Liver (tissue), 8 donors: ENCODE measurements at regions not wholly inside any gene's neighbourhood (a gene's known extent, or its start where the extent isn't known, plus 50 kb on each side); places are given as distances from the start of the nearest gene placed in this dataset.

Experiments
- DNase-seq: peaks from one replicate; pipeline ENCODE4 v3.0.0-alpha.2; 2017; ENCODE audit warnings: low spot score
- H3K27ac ChIP-seq, 2 donors: one replicate each; pipeline ENCODE4 v1.7.0; 2013; ENCODE audit warnings: inconsistent platforms in 2 of 2, low read length in 2 of 2, control low read depth in 1 of 2, low read depth in 1 of 2, mild to moderate bottlenecking in 1 of 2
- H3K27me3 ChIP-seq, 4 donors: one replicate each; pipeline versions ENCODE4 v1.6.1 to v1.7.0; 2013; ENCODE audit warnings: low read length in 3 of 4, inconsistent platforms in 1 of 4, mild to moderate bottlenecking in 1 of 4, moderate library complexity in 1 of 4; ENCODE audit not compliant: control insufficient read depth in 4 of 4, insufficient read depth in 4 of 4
- H3K36me3 ChIP-seq, 4 donors: one replicate each; pipeline versions ENCODE4 v1.6.1 to v1.7.0; 2013; ENCODE audit warnings: low read length in 3 of 4, mild to moderate bottlenecking in 3 of 4, low read depth in 1 of 4, moderate library complexity in 1 of 4; ENCODE audit not compliant: control insufficient read depth in 4 of 4, insufficient read depth in 3 of 4
- H3K4me1 ChIP-seq, 4 donors: one replicate each; pipeline versions ENCODE4 v1.6.1 to v1.7.0; 2013; ENCODE audit warnings: low read length in 3 of 4, mild to moderate bottlenecking in 3 of 4, moderate library complexity in 1 of 4; ENCODE audit not compliant: control insufficient read depth in 4 of 4, insufficient read depth in 4 of 4
- H3K4me3 ChIP-seq, 3 donors: one replicate each; pipeline versions ENCODE4 v1.6.1 to v1.7.0; 2013; ENCODE audit warnings: low read length in 3 of 3, control low read depth in 1 of 3, low read depth in 1 of 3, mild to moderate bottlenecking in 1 of 3
- H3K9ac ChIP-seq, 2 donors: one replicate each; pipeline ENCODE4 v1.7.0; 2013; ENCODE audit warnings: low read length in 2 of 2, mild to moderate bottlenecking in 2 of 2, moderate library complexity in 2 of 2, control low read depth in 1 of 2, low read depth in 1 of 2
- H3K9me3 ChIP-seq, 4 donors: one replicate each; pipeline versions ENCODE4 v1.6.1 to v1.7.0; 2013; ENCODE audit warnings: low read length in 3 of 4; ENCODE audit not compliant: control insufficient read depth in 4 of 4
- EGR1 ChIP-seq, 2 donors: IDR thresholded peaks; 2 replicates each; pipeline ENCODE4 v1.6.1; 2016 to 2018; ENCODE audit warnings: antibody characterized with exemption in 2 of 2, low read depth in 2 of 2
- FOXA1 ChIP-seq: IDR thresholded peaks from 2 replicates; pipeline ENCODE4 v1.6.1; 2016; ENCODE audit warnings: antibody characterized with exemption
- FOXA2 ChIP-seq: IDR thresholded peaks from 2 replicates; pipeline ENCODE4 v1.6.1; 2016; ENCODE audit warnings: antibody characterized with exemption
- GABPA ChIP-seq, 2 donors: IDR thresholded peaks in 1 of 2; conservative IDR thresholded peaks in 1 of 2; 2 replicates each; pipeline ENCODE4 v1.6.1; 2016; ENCODE audit warnings: antibody characterized with exemption in 2 of 2, mild to moderate bottlenecking in 1 of 2, moderate library complexity in 1 of 2
- HNF4A ChIP-seq, 2 donors: conservative IDR thresholded peaks; 2 replicates each; pipeline ENCODE4 v1.6.1; 2016; ENCODE audit warnings: antibody characterized with exemption in 2 of 2, mild to moderate bottlenecking in 2 of 2
- HNF4G ChIP-seq: IDR thresholded peaks from 2 replicates; pipeline ENCODE4 v1.6.1; 2016; ENCODE audit warnings: antibody characterized with exemption
- JUND ChIP-seq, 2 donors: IDR thresholded peaks; 2 replicates each; pipeline ENCODE4 v1.6.1; 2016; ENCODE audit warnings: antibody characterized with exemption in 2 of 2
- MAX ChIP-seq: IDR thresholded peaks from 2 replicates; pipeline ENCODE4 v1.6.1; 2016; ENCODE audit warnings: antibody characterized with exemption
- NR2F2 ChIP-seq: IDR thresholded peaks from 2 replicates; pipeline ENCODE4 v1.6.1; 2016; ENCODE audit warnings: antibody characterized with exemption
- RAD21 ChIP-seq, 2 donors: IDR thresholded peaks; 2 replicates each; pipeline ENCODE4 v1.6.1; 2016; ENCODE audit warnings: antibody characterized with exemption in 2 of 2, mild to moderate bottlenecking in 2 of 2
- RXRA ChIP-seq, 2 donors: IDR thresholded peaks; 2 replicates each; pipeline ENCODE4 v1.6.1; 2017 to 2018; ENCODE audit warnings: antibody characterized with exemption in 2 of 2, mild to moderate bottlenecking in 1 of 2
- SP1 ChIP-seq: IDR thresholded peaks from 2 replicates; pipeline ENCODE4 v1.6.1; 2018; ENCODE audit warnings: antibody characterized with exemption, mild to moderate bottlenecking
- TAF1 ChIP-seq: conservative IDR thresholded peaks from 2 replicates; pipeline ENCODE4 v1.6.1; 2016; ENCODE audit warnings: antibody characterized with exemption, mild to moderate bottlenecking
- YY1 ChIP-seq: IDR thresholded peaks from 2 replicates; pipeline ENCODE4 v1.6.1; 2016; ENCODE audit warnings: antibody characterized with exemption, mild to moderate bottlenecking
- WGBS: extraction: QIAGEN DNeasy Blood & Tissue Kit; methylation state at CpG from one replicate; pipeline ENCODE4 v1.1.7; 2013; 5-methylcytosine and 5-hydroxymethylcytosine counted together
- TF ChIP-seq, protein P1 (sequence below): IDR thresholded peaks from 2 replicates; pipeline ENCODE4 v1.6.1; 2016; ENCODE audit warnings: antibody characterized with exemption, mild to moderate bottlenecking
- TF ChIP-seq, protein P2 (sequence below): fragments of 150-350 bp; IDR thresholded peaks from 2 replicates; pipeline ENCODE4 v1.5.1; 2017; ENCODE audit warnings: improper control_type of control experiment, low read depth, low read length; ENCODE audit not compliant: missing input control
- TF ChIP-seq, protein P3 (sequence below): IDR thresholded peaks from 2 replicates; pipeline ENCODE4 v1.6.1; 2016; ENCODE audit warnings: antibody characterized with exemption
- donor health status: healthy.
- donor health status: healthy.
- donor health status: healthy.
- donor health status: healthy.
- donor health status: healthy.

GRCh38 chr5:3336666-3337065 is 259.0 kb upstream of the IRX1 start (continued):
- TF ChIP-seq, protein P1, sequence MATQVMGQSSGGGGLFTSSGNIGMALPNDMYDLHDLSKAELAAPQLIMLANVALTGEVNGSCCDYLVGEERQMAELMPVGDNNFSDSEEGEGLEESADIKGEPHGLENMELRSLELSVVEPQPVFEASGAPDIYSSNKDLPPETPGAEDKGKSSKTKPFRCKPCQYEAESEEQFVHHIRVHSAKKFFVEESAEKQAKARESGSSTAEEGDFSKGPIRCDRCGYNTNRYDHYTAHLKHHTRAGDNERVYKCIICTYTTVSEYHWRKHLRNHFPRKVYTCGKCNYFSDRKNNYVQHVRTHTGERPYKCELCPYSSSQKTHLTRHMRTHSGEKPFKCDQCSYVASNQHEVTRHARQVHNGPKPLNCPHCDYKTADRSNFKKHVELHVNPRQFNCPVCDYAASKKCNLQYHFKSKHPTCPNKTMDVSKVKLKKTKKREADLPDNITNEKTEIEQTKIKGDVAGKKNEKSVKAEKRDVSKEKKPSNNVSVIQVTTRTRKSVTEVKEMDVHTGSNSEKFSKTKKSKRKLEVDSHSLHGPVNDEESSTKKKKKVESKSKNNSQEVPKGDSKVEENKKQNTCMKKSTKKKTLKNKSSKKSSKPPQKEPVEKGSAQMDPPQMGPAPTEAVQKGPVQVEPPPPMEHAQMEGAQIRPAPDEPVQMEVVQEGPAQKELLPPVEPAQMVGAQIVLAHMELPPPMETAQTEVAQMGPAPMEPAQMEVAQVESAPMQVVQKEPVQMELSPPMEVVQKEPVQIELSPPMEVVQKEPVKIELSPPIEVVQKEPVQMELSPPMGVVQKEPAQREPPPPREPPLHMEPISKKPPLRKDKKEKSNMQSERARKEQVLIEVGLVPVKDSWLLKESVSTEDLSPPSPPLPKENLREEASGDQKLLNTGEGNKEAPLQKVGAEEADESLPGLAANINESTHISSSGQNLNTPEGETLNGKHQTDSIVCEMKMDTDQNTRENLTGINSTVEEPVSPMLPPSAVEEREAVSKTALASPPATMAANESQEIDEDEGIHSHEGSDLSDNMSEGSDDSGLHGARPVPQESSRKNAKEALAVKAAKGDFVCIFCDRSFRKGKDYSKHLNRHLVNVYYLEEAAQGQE = no peak

DNA sequence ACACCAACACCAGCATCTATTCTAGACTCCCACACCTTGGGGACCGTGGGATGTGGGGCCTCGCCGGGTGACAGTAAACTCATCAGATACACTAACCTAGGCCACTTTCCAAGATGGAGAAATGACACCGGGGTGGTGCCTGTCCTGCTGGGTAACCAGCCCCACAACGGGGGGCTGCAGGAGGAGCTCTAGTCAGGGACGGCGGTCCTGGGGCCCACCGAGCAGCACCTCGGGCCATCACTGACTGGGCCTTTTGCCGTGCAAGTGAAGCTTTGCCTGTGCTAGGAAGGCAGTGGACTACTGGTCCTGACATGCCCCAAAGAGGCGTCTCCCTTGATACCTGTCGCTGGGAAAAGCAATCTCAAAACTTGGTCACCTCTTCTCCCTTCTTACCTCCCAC is 260.3 kb upstream of the IRX1 start:
- DNase-seq = no peak
- H3K4me3 ChIP-seq = no peak overlapping the region
- no peak overlapping the region for H3K27ac ChIP-seq
- no peaks in the 10 kb centered on the region for H3K36me3 ChIP-seq
- 80% methylated on average over 12 of the region's 12 CpGs for WGBS
- no peak overlapping the region for H3K9ac ChIP-seq
- H3K4me1 ChIP-seq = no peaks in the 10 kb centered on the region
- TF ChIP-seq RAD21 (IDR thresholded peaks at IDR 0.05) (no peak), SP1 (no peak), GABPA (IDR thresholded peaks at IDR 0.05 in 1 of 2, conservative IDR thresholded peaks at IDR 0.05 in 1 of 2) (no peak), YY1 (no peak), JUND (IDR thresholded peaks at IDR 0.05) (no peak)
- TF ChIP-seq, protein P2, sequence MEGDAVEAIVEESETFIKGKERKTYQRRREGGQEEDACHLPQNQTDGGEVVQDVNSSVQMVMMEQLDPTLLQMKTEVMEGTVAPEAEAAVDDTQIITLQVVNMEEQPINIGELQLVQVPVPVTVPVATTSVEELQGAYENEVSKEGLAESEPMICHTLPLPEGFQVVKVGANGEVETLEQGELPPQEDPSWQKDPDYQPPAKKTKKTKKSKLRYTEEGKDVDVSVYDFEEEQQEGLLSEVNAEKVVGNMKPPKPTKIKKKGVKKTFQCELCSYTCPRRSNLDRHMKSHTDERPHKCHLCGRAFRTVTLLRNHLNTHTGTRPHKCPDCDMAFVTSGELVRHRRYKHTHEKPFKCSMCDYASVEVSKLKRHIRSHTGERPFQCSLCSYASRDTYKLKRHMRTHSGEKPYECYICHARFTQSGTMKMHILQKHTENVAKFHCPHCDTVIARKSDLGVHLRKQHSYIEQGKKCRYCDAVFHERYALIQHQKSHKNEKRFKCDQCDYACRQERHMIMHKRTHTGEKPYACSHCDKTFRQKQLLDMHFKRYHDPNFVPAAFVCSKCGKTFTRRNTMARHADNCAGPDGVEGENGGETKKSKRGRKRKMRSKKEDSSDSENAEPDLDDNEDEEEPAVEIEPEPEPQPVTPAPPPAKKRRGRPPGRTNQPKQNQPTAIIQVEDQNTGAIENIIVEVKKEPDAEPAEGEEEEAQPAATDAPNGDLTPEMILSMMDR = no peak
- TF ChIP-seq, protein P3, sequence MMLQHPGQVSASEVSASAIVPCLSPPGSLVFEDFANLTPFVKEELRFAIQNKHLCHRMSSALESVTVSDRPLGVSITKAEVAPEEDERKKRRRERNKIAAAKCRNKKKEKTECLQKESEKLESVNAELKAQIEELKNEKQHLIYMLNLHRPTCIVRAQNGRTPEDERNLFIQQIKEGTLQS = no peak
- H3K27me3 ChIP-seq = no peaks in the 10 kb centered on the region
- no peaks in the 10 kb centered on the region for H3K9me3 ChIP-seq

- H3K36me3 ChIP-seq = no peaks in the 10 kb centered on the region
- no peak overlapping the region for H3K4me3 ChIP-seq
- 75% methylated on average over 8 of the region's 8 CpGs for WGBS
- H3K27me3 ChIP-seq = no peaks in the 10 kb centered on the region
- no peaks in the 10 kb centered on the region for H3K4me1 ChIP-seq
- DNase-seq = no peak
- no peak overlapping the region for H3K27ac ChIP-seq
- H3K9ac ChIP-seq = no peak overlapping the region
- H3K9me3 ChIP-seq = no peaks in the 10 kb centered on the region
- TF ChIP-seq SP1 (no peak), FOXA2 (no peak), MAX (no peak), YY1 (no peak), NR2F2 (no peak), EGR1 (IDR thresholded peaks at IDR 0.05; ENCODE audit: low read depth in 2 of 2) (no peak), JUND (IDR thresholded peaks at IDR 0.05) (no peak), HNF4A (conservative IDR thresholded peaks at IDR 0.05) (no peak), TAF1 (no peak), FOXA1 (no peak), HNF4G (no peak), RXRA (IDR thresholded peaks at IDR 0.05) (no peak), RAD21 (IDR thresholded peaks at IDR 0.05) (no peak), GABPA (IDR thresholded peaks at IDR 0.05 in 1 of 2, conservative IDR thresholded peaks at IDR 0.05 in 1 of 2) (no peak)
- TF ChIP-seq, protein P2 = no peak
- TF ChIP-seq, protein P3 = no peak
- TF ChIP-seq, protein P1 = no peak
Observed at GRCh38 chr5:3333836-3334235, 261.8 kb upstream of the IRX1 start.
